NCI-H2029 treated with DMSO at 0.1 percent for 48 hours (cell line): ENCODE measurements at regions not wholly inside any gene's neighbourhood (a gene's known extent, or its start where the extent isn't known, plus 50 kb on each side); places are given as distances from the start of the nearest gene placed in this dataset.
"Not testable (repeated sequence)": the region's sequence is repeated elsewhere in the genome, so short reads cannot be mapped to it uniquely, and the experiment has no call there.

Experiments
- DNase-seq: peaks from one replicate; lab custom pipeline; 2025; lab: John Stamatoyannopoulos, UW

- DNase-seq: no peak
Measured at GRCh38 chr12:13924286-13924685, 57.1 kb downstream of the GRIN2B start.

GRCh38 chr12:13918897-13919296, 62.5 kb downstream of the GRIN2B start:
- DNase-seq: no peak

GRCh38 chr12:13915096-13915495, 66.3 kb downstream of the GRIN2B start:
- DNase-seq: no peak

GRCh38 chr12:13913371-13913770, 68.0 kb downstream of the GRIN2B start:
- DNase-seq: no peak

- DNase-seq: no peak
Measured at GRCh38 chr12:13911756-13912554, 69.4 kb downstream of the GRIN2B start.

- no peak for DNase-seq
Measured at GRCh38 chr12:13905794-13906193, 75.6 kb downstream of the GRIN2B start.

- DNase-seq: no peak
Measured at GRCh38 chr12:13900718-13901117, 80.7 kb downstream of the GRIN2B start.

GRCh38 chr12:13898387-13898786, 83.0 kb downstream of the GRIN2B start:
- not testable (repeated sequence) for DNase-seq

GRCh38 chr12:13897811-13898210, 83.6 kb downstream of the GRIN2B start:
- DNase-seq: no peak

GRCh38 chr12:13896063-13896626, 85.3 kb downstream of the GRIN2B start:
- no peak for DNase-seq

- no peak for DNase-seq
Measured at GRCh38 chr12:13891902-13892301, 89.5 kb downstream of the GRIN2B start.

GRCh38 chr12:13890943-13891342, 90.5 kb downstream of the GRIN2B start:
- no peak for DNase-seq

- DNase-seq: no peak
Measured at GRCh38 chr12:13887779-13888388, 93.5 kb downstream of the GRIN2B start.

GRCh38 chr12:13882176-13882575, 99.2 kb downstream of the GRIN2B start:
- DNase-seq: no peak

- DNase-seq: no peak
Measured at GRCh38 chr12:13880613-13881012, 100.8 kb downstream of the GRIN2B start.

GRCh38 chr12:13875744-13876143, 105.7 kb downstream of the GRIN2B start:
- DNase-seq: no peak

- no peak for DNase-seq
Measured at GRCh38 chr12:13870255-13870654, 111.1 kb downstream of the GRIN2B start.

- DNase-seq: peak; percentile 19
Measured at GRCh38 chr12:13864081-13864673, 117.2 kb downstream of the GRIN2B start.

- DNase-seq: no peak
Measured at GRCh38 chr12:13857750-13858149, 123.7 kb downstream of the GRIN2B start.

GRCh38 chr12:13853471-13853870, 127.9 kb downstream of the GRIN2B start:
- no peak for DNase-seq

- DNase-seq: no peak
Measured at GRCh38 chr12:13851828-13852227, 129.6 kb downstream of the GRIN2B start.

- DNase-seq: no peak
Measured at GRCh38 chr12:13849456-13849855, 131.9 kb downstream of the GRIN2B start.

GRCh38 chr12:13843841-13844240, 137.6 kb downstream of the GRIN2B start:
- DNase-seq: no peak
